ENCODE measurements at regions not wholly inside any gene's neighbourhood (a gene's known extent, or its start where the extent isn't known, plus 50 kb on each side); places are given as distances from the start of the nearest gene placed in this dataset.

- TF ChIP-seq POLR2A (IDR thresholded peaks at IDR 0.05): peak in 1 of 4 donors; percentile 10
- TF ChIP-seq CTCF (IDR thresholded peaks at IDR 0.05): peak in 5 of 6 experiments; percentile 19 to 48 (median 33)
These were observed 76.5 kb upstream of the BTG3 start for GRCh38 chr21:17688912-17689874.
